ENCODE measurements at regions not wholly inside any gene's neighbourhood (a gene's known extent, or its start where the extent isn't known, plus 50 kb on each side); places are given as distances from the start of the nearest gene placed in this dataset.
"Not testable (repeated sequence)": the region's sequence is repeated elsewhere in the genome, so short reads cannot be mapped to it uniquely, and the experiment has no call there.

GRCh38 chr6:73943411-73943810 is 247.4 kb downstream of the CD109 start:
- no peak for DNase-seq

GRCh38 chr6:73942592-73943186 is 246.7 kb downstream of the CD109 start:
- ATAC-seq: no peak
- no peak for DNase-seq

More at GRCh38 chr6:73943411-73943810, 247.4 kb downstream of the CD109 start:
- no peak for ATAC-seq

GRCh38 chr6:73941892-73942291 is 245.9 kb downstream of the CD109 start:
- ATAC-seq (no peak), DNase-seq (no peak)

- DNase-seq: no peak
- ATAC-seq: no peak
Measured at GRCh38 chr6:73937805-73938204, 241.8 kb downstream of the CD109 start.

GRCh38 chr6:73932866-73933265 is 236.9 kb downstream of the CD109 start:
- ATAC-seq: no peak
- DNase-seq: no peak

- no peak for DNase-seq
- no peak for ATAC-seq
Measured at GRCh38 chr6:73929405-73929804, 233.4 kb downstream of the CD109 start.

- DNase-seq: no peak
- no peak for ATAC-seq
Measured at GRCh38 chr6:73927421-73927820, 231.4 kb downstream of the CD109 start.

GRCh38 chr6:73925703-73926102 is 229.7 kb downstream of the CD109 start:
- DNase-seq, ATAC-seq: not testable (repeated sequence)

GRCh38 chr6:73923905-73924485 is 228.0 kb downstream of the CD109 start:
- DNase-seq (no peak), ATAC-seq (no peak)

- no peak for ATAC-seq
- no peak for DNase-seq
Measured at GRCh38 chr6:73903155-73903554, 207.2 kb downstream of the CD109 start.

- ATAC-seq (no peak), DNase-seq (no peak)
Measured at GRCh38 chr6:73901986-73902385, 206.0 kb downstream of the CD109 start.

GRCh38 chr6:73901311-73901710 is 205.3 kb downstream of the CD109 start:
- DNase-seq: no peak

GRCh38 chr6:73898599-73898998 is 202.6 kb downstream of the CD109 start:
- DNase-seq (no peak), ATAC-seq (no peak)

More at GRCh38 chr6:73901311-73901710, 205.3 kb downstream of the CD109 start:
- ATAC-seq: no peak

- ATAC-seq (no peak), DNase-seq (no peak)
Measured at GRCh38 chr6:73893696-73894095, 197.7 kb downstream of the CD109 start.

- no peak for DNase-seq
- no peak for ATAC-seq
Measured at GRCh38 chr6:73888050-73888449, 192.0 kb downstream of the CD109 start.

GRCh38 chr6:73885393-73885792 is 189.4 kb downstream of the CD109 start:
- DNase-seq (no peak), ATAC-seq (no peak)

- DNase-seq (no peak), ATAC-seq (no peak)
Measured at GRCh38 chr6:73884540-73884939, 188.5 kb downstream of the CD109 start.

GRCh38 chr6:73879501-73880293 is 183.7 kb downstream of the CD109 start:
- ATAC-seq: no peak
- no peak for DNase-seq

GRCh38 chr6:73878403-73878802 is 182.4 kb downstream of the CD109 start:
- DNase-seq (no peak), ATAC-seq (no peak)

Measured in stimulated activated naive CD8-positive, alpha-beta T cell treated with anti-CD3 and anti-CD28 coated beads, Interleukin-15, Interleukin-2, amounts not matched to agents 100 U/mL and 50 U/mL, for 24 hours (primary cell).